GM18867 (cell line): ENCODE measurements at regions not wholly inside any gene's neighbourhood (a gene's known extent, or its start where the extent isn't known, plus 50 kb on each side); places are given as distances from the start of the nearest gene placed in this dataset.
A peak's percentile ranks its signal among the peaks of the same experiment; 100 is the strongest.

Source experiments
- ATAC-seq: cut with Tn5 transposase; IDR thresholded peaks from one replicate; pipeline ENCODE4 v1.9.1; 2021; ENCODE audit warnings: mild to moderate bottlenecking, moderate library complexity; ENCODE audit not compliant: unreplicated experiment

DNA sequence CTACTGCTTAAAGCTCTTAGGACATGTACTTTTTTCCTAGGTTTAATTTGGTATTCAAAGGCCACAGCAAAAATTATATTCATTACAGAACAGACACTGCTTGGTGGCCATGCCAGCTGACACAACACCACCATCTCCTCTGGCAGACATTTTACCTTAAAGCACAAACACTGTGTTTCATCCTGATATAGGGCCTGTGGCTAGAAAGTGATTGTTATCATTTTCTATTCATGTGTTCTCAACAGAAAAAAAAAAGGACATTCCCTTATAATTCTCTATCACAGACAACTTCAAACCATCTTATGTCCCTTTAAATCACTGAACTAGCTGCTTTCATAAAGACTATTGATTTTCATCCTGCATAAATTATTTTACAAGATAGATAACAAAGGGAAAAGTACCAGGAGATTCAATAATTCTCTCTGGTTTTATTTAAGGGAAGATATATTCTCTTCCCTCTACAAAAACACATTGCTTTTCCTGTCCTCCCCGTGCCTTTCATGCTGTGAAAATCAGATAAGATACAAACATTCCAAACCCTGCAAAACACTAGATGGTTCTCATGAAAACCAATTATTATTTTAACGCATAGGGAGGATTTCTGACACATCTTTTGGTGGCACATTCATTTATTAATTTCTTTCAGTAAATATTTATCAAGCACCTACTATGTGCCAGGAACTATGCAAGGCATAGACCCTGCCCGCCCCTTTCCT is 139.3 kb upstream of the TMCC3 start:
- no peak for ATAC-seq

DNA sequence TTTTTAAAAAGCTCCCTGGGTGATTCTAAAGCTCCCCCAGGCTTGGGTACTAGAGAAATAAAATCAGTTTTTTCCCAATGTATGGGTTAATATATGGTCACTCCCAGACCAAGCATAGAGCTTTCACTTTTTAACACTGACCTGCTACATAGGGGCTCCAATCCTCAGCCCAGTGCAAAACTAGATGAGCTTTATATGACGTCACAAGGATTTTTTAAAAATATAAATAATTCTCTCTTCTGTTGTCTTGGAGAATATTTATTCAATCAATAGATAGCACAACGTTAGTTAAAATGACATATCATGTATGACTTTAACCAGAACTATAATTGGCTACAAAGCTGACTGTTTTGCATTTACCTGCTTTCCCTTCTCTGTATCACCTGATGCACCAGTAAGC is 137.9 kb upstream of the TMCC3 start:
- no peak for ATAC-seq

DNA sequence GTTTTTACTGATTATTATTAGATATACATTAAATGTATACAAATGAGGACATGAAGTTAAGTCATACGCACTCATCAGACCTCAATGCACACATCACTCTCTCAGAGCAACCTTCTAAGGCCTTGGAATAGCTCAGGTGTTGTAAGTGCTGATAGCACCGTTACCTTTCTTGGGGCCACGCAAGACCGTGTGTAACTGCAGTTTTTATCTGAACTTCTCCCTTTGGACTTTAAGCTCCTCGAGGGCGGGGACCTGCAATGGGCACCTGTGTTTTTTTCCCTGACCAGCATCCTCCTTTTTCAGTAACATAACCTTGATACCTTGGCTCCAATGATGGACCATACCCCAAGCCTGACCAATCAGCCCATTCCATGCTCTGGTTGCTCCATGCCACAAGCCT is 136.5 kb upstream of the TMCC3 start:
- no peak for ATAC-seq

DNA sequence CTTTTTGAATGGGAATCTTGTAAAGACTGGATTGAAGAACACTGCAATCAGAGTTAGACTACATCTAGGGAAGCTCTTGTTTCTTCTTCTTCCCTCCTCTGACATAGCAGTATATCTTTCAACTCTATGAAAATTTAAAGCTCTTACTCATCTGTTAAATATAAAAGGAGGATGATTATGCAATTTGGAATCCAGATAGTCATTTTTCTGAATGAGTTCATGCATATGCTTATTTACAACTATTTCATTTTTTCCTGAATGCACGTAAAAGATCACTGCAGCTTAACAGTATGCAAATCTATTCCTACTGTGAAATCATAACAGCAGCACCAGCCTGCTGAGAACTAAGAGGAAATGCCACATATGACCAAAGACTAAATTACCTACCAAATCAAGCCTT is 133.5 kb upstream of the TMCC3 start:
- no peak for ATAC-seq

DNA sequence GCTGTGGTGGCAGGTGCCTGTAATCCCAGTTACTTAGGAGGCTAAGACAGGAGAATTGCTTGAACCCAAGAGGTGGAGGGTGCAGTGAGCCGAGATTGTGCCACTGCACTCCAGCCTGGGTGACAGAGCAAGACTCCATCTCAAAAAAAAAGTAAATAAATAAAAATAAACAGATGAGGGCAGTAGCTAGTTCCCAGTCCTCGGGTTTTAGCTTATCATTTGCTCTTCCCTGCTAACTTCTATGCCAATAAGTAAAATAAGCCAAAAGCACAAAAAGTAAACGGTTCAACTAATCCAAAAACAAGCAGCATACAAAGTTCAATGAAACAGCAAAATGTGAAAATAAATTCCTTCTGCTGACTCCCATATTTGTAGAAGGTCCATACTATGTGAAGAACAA is 133.0 kb upstream of the TMCC3 start:
- no peak for ATAC-seq

DNA sequence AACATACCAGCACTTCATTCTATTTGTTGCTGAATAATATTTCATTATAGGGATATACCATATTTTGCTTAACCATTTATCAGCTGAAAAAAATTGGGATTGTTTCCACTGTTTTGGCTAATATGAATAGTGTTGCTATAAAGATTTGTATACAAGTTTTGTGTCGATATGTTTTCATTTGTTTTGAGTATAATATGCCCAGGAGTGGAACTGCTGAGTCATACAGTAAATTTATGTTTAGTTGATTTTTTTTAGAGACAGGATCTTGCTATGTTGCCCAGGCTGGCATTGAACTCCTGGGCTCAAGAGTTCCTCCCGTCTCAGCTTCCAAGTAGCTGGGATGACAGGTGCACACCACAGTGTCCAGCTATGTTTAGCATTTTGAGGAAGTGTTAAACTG is 131.5 kb upstream of the TMCC3 start:
- no peak for ATAC-seq

DNA sequence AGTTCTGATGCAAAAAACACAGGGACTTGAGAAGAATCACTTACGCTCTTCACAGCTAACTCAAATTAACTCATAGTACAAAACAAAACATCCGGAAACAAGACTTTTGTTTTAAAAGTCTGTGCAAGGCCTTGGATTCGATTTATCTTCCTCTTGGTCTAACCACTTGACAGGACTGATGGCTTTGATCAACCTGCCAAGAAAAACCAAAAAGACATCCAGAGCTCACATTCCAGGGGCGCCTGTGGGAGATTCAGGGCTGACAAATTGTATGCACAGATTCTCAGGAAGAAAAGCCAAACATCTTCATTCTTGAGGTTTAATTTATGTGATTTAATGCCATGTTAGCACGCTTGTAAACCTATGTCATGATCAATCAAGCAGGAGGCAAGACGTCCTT is 129.1 kb upstream of the TMCC3 start:
- no peak for ATAC-seq

DNA sequence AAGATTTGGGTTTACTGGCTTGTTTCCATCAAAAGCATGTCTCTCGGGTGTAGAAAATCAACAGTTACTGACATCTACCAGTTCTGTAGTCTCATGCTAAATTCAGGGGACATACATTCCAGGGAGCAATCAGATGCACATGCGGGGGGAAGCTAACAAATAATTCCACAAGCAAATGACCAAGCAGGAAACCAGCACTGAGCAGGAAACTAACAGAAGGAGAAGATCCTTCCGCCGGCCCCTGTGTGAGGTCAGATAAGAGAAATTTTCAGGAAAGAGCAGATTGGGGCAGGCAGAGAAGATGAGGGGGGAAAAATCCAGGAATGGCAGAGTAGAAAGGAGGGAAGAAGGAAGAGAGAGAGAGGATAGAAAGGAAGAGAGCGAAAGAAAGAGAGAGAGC is 127.6 kb upstream of the TMCC3 start:
- no peak for ATAC-seq

DNA sequence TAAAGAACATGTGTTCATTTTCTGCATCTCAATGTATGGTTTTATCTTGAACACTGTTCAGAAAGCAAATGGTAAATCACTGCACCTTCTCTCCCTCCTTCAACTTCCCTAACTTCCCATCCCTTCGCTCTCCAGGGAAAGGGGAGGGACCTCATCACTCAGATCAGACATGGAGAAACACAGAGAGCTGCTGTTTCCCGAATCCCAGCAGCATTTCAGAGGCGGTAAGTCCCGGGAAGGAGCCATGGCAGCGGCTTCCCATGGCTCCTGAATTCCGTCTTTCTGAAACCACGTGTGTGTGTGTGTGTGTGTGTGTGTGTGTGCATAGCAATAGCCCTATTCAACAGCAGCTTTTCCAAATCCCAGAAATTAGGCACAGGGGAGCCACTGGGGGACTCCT is 125.4 kb upstream of the TMCC3 start:
- ATAC-seq: no peak

DNA sequence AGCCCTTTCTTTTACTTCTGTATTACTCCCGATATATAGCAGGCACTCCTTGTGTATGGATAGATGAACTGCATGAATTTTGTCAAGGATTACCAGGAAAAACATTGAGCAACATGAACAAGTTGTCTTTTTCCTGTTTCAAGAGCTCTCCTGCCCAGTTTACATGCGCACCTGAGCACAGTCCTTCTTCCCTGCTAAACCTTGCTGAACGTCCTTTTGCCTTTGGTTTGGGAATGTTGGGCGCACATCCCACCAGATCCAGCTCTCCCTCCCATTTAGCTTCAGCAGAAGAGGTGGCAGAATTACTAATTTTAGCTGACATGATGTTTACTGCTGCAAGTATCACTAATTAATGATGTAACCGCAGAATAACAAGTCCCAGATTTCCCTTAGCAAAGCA is 121.4 kb upstream of the TMCC3 start:
- no peak for ATAC-seq

DNA sequence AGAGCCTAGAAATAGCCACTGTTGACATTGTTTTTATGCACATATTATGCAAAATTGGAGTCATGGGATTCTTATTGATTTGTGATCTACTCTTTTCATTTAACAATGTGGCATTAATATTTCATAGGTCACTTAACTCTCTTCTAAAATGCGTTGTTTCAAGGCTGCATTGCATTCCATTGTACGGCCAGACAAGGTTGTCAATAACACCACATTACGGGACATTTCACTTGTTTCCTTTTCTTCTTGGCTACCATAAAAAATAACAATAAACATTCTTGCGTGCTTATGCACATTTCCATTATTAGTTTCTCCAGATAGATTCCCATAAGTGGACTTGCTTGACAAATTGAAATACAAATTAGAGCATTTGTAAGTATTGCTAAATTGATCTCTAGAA is 120.8 kb upstream of the TMCC3 start:
- no peak for ATAC-seq

DNA sequence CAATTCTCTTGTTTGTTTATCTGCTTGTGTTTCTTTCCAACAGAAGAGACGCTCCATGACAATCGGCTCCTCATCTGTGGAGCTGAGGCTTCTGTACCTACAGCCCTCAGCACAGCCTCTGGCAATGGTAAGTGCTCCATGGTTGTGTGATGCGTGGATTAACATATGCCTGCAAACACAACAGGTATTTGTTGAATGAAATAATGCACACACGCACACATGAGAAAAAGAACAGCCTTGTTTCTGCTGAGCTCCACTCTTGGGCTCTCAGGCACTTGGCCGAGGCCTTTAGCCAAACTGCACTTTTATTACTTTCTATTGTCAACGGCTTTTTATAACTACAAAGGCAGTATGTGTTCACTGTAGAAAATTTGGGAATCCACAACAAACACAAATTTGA is 120.4 kb upstream of the TMCC3 start:
- ATAC-seq: no peak

DNA sequence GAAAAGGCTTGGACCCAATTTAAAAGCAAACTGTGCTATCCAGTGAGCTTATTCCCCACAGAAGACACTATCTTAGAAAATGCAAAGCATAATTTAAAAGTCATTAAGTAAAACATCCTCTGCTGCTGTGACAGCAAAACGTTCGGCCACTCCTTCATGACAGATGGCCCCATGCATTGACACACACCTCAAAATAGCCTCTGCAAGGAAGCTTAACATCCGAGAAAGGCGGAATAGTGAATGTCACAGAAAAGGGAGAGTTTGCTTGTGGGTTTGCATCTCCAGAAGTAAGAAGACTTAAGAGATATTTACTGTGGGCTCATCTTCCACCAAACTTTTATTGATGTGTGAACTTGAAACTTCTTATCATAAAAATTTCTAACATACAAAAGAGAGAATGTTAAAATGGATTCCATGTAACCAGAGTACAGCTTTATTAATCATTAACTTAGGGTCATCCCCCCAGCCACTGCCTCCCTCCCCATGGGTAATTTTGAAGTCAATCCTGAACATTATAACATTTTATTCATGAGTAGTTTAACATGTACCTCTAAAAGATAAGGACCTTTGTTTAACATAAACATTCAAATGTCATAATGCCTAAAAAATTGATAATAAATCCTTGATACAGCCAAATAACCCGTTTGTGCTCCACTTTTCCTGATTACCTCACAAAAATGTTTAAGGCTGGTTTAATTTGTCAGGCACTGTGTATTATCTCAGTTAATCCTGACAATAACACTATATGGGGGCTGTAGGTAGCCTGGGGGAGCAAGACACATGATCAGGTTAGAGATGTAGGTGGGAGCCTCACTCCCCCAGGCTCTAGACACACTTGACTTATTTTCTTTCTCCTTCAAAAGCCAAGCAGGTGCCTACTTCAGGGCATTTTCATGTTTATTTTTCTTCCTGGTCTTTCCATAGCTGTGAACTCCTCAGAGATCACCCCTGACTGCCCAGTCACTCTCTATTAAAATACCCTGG is 119.7 kb upstream of the TMCC3 start:
- peak; percentile 12 for ATAC-seq

DNA sequence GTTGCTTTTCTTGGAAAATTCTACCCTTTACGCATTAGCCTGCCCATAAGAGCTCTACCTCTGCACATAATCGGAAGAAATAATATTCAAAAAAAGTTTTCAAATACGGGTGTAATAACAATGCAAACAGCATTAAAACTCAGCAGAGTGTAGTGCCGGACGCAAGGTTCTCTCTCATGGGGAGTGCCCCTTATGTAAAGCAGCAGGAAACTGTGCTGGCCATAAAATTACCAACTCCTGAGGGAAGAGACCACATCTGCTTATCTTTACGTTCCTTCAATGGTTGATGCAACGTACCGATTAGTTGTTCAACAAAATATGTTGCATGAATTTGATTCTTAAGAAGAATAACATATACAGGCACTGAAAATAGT is 118.7 kb upstream of the TMCC3 start:
- ATAC-seq: peak; percentile 81

DNA sequence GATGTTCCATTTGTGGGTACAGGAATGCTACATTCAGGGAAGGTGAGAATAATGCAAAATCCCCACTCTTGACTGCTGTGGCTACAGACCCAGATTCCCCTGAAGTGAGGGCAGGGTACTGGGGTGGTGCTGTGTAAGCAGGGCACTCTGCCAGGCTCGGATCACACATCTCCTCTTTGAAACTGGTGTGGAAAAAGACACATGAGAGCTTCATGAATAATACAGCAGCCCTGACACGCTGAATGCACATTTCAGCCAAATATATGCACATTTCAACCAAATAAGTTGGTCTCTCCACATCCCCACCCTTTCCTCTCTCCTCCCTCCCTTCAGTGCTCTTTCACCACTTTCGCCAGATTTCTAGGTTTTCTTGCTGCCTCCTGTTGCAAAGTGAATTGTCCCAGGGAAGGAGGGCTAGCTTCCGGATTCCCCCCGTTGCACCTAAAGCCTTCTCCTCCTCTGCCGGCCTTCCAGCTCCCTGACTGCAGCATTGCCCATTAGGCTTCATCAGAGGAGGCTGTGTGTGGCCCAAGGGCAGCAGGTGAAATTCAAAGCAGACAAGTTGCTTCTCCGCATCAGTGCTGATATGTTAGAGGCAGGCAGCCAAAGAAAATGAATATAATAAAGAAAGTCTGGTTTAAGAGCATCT is 118.2 kb upstream of the TMCC3 start:
- peak; percentile 42 for ATAC-seq

DNA sequence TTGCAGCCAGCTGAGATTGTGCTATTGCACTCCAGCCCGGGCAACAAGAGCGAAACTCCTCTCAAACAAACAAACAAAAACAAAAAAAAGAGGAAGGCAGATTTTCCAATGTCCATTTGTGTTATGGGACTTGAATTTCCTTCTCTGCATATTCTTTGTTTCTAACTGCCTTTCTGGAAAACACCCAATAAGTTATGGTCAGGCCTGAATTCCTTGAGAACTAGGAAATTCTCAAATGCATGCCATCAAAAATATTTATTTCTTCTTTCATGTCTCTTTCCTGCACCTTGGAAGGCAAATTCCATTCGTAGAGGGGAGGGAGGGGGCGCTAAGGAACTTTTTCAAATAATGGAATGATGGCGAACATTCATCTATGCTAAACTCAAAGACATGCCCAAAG is 117.6 kb upstream of the TMCC3 start:
- no peak for ATAC-seq

DNA sequence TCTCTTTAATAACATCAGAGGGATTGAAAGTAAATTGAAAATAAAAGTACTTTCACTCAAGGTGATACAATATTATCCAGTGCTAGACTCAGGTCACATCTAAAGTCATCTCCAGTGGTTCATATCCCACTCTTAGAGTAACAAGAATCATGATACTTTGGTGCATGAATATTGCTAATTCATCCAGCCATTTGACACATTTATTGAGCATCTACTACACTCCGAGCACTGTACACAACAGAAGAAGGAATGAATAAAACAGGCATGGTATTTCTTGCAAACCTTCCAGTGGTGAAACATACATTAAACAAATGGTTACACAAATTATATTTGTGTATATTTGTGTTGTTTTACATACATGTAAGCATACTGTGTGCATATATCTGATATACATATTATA is 116.0 kb upstream of the TMCC3 start:
- no peak for ATAC-seq

DNA sequence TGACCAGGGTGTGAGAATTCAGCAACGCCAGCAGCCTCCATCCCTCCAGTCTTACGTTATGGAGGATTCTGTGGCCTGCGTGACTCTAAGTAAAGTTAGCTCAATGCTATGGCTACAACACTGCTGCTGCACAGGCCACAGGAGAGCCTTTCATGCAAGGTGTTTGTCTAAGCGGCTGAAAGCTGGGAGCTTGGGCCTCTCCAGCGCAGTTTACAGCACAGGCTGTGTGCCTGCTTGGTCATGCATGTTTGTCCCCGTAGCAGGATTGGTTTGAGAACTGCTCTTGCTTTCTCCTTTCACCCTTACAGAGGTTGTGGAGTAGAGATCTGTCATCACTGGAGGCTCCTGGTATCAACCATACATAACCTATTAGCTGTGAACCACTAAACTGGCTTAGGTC is 113.1 kb upstream of the TMCC3 start:
- no peak for ATAC-seq

DNA sequence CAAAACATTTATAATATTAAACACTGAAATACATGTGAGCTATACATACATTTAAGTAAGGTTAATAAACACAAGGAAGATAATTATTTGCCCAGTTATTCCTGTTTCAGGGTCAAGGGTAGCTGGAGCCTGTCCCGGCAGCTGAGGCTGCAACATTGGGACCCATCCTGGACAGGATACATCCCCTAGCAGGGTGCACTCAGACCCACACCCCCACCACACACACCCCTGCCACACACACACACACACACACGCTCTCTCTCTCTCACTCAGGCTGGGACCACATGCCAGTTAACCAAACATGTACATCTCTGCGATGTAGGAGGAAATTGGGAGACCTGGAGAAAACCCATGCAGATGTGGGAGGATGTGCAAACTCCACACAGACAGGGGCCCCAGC is 112.6 kb upstream of the TMCC3 start:
- peak; percentile 13 for ATAC-seq

DNA sequence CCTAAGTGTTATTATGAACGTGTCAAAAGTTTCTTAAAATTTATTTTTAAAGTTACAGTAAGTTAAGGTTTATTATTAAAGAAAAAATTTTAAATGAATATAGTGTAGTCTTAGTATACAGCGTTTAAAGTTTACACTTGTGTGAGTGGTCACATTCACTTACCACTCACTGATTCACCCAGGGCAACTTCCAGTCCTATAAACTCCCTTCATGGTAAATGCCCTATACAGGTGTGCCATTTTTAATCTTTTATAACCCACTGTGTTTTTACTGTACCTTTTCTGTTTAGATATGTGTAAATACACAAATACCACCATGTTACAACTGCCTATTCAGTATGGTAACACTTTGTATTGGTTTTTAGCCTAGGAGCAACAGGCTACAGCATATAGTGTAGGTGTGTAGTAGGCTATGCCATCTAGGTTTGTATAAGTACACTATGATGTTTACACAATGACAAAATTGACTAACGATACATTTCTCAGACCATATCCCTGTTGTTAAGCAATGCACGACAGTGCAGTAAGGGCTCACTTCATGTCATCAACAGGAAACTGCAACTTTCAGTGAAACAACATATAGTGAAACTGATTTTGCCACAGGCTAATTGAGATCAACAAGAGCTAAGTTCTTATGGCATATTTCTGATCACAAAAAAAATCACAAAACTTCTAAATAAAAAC is 112.0 kb upstream of the TMCC3 start:
- peak; percentile 83 for ATAC-seq

DNA sequence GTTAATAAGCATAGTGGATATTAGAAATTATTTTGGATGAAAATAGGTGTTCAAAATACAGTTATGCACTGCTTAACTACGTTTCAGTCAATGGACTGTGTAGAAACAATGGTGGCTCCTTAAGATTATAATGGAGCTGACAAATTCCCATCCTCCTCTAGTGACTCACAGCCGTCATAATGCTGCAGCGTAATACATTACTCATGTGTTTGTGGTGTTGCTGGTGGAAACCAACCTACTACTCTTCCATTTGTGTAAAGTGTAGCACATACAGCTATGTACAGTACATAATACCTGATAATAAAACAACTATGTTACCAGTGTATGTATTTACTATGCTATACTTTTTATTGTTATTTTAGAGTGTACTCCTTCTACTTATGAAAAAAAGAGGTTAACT is 111.2 kb upstream of the TMCC3 start:
- no peak for ATAC-seq
